ENCODE measurements at regions not wholly inside any gene's neighbourhood (a gene's known extent, or its start where the extent isn't known, plus 50 kb on each side); places are given as distances from the start of the nearest gene placed in this dataset.

DNA sequence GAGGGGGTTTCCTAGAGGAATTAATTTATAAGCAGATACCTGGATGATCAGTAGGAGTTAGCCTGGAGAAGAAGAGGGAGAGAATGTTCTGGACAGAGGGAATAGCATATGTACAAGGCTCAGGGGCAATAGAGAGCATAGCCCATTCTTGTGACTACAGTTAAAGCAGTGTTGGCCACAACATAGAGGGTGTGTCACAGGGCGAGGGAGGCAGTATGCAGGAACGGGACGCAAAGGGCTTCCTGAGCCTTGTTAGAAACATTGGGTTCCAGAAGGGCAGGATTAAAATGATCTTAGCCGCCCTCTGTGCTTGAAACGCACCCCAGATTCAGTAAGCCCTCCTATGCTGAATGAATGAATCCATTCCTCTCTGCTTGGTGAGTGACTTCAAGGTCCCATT is 142.2 kb upstream of the PWP1 start:
- ChIA-PET POLR2A (no interaction called here), CTCF (no interaction called here)
- no peak overlapping the region for H3K4me3 ChIP-seq (ENCODE audit: low read depth, low read length)
- H3K9me3 ChIP-seq (ENCODE audit: control insufficient read depth, insufficient read depth, low read depth, low read length) = no peaks in the 10 kb centered on the region
- H3K4me1 ChIP-seq (ENCODE audit: control insufficient read depth, insufficient read depth, low read length) = no peaks in the 10 kb centered on the region
- H3K36me3 ChIP-seq (ENCODE audit: control insufficient read depth in 2 of 2, insufficient read depth in 1 of 2, low read length in 2 of 2) = no peaks in the 10 kb centered on the region
- TF ChIP-seq ZNF292 (tag by site-specific recombination; IDR thresholded peaks at IDR 0.05; ENCODE audit: borderline replicate concordance, low read depth) (no peak), ZNF792 (tag by site-specific recombination; IDR thresholded peaks at IDR 0.05) (no peak), ZNF843 (tag by site-specific recombination; IDR thresholded peaks at IDR 0.05) (no peak), IKZF3 (tag by site-specific recombination; IDR thresholded peaks at IDR 0.05) (no peak), ZNF157 (tag by site-specific recombination; IDR thresholded peaks at IDR 0.05) (no peak), ZBTB8A (tag by site-specific recombination; IDR thresholded peaks at IDR 0.05) (no peak), TRIM28 (IDR thresholded peaks at IDR 0.05; ENCODE audit: borderline replicate concordance, low read length) (no peak), ZNF433 (tag by site-specific recombination; IDR thresholded peaks at IDR 0.05; ENCODE audit: low read depth) (no peak), ZNF391 (tag by site-specific recombination; IDR thresholded peaks at IDR 0.05; ENCODE audit: borderline replicate concordance, low read depth) (no peak), HOXD13 (CRISPR knock-in tag; IDR thresholded peaks at IDR 0.05; ENCODE audit: borderline replicate concordance) (no peak), ZNF670 (tag by site-specific recombination; IDR thresholded peaks at IDR 0.05; ENCODE audit: low read depth) (no peak), ZNF366 (tag by site-specific recombination; conservative IDR thresholded peaks at IDR 0.05) (no peak), ZNF449 (tag by site-specific recombination; IDR thresholded peaks at IDR 0.05) (no peak), ZNF549 (tag by site-specific recombination; IDR thresholded peaks at IDR 0.05) (no peak), ZSCAN16 (tag by site-specific recombination; IDR thresholded peaks at IDR 0.05) (no peak), ZNF335 (tag by site-specific recombination; conservative IDR thresholded peaks at IDR 0.05) (no peak), ZNF138 (tag by site-specific recombination; IDR thresholded peaks at IDR 0.05; ENCODE audit: borderline replicate concordance) (no peak), ZEB2 (tag by site-specific recombination; IDR thresholded peaks at IDR 0.05) (no peak), ZNF791 (tag by site-specific recombination; IDR thresholded peaks at IDR 0.05) (no peak), ZNF37A (tag by site-specific recombination; IDR thresholded peaks at IDR 0.05) (no peak)
- no peak overlapping the region for H3K27ac ChIP-seq (ENCODE audit: extremely low read depth, low read depth, low read length)

DNA sequence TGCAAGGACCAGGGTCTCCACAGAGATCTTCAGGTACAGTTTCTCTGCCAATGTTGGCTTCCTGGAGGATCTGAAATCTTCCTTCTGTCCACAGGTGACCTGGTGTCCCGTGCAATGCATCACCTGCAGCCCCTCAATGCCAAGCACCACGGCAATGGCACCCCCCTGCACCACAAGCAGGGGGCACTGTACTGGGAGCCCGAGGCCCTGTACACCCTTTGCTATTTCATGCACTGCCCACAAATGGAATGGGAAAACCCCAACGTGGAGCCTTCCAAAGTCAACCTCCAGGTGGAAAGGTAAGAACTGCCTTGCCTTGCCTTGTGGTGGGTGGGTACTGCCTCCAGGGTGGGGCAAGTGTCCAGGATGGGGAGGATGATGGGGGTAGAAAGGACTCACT is 141.8 kb upstream of the PWP1 start:
- ChIA-PET POLR2A (no interaction called here), CTCF (no interaction called here)
- no peaks in the 10 kb centered on the region for H3K9me3 ChIP-seq (ENCODE audit: control insufficient read depth, insufficient read depth, low read depth, low read length)
- H3K36me3 ChIP-seq (ENCODE audit: control insufficient read depth in 2 of 2, insufficient read depth in 1 of 2, low read length in 2 of 2) = no peaks in the 10 kb centered on the region
- H3K27ac ChIP-seq (ENCODE audit: extremely low read depth, low read depth, low read length) = no peak overlapping the region
- H3K4me3 ChIP-seq (ENCODE audit: low read depth, low read length) = no peak overlapping the region
- H3K4me1 ChIP-seq (ENCODE audit: control insufficient read depth, insufficient read depth, low read length) = no peaks in the 10 kb centered on the region
- no peak for TF ChIP-seq ZNF747 (tag by site-specific recombination; IDR thresholded peaks at IDR 0.05)
- no peak for TF ChIP-seq ZNF561 (tag by site-specific recombination; IDR thresholded peaks at IDR 0.05; ENCODE audit: borderline replicate concordance)
- no peak for TF ChIP-seq ZNF114 (tag by site-specific recombination; IDR thresholded peaks at IDR 0.05)
- no peak for TF ChIP-seq ZNF549 (tag by site-specific recombination; IDR thresholded peaks at IDR 0.05)
- TF ChIP-seq ZNF423 (tag by site-specific recombination; IDR thresholded peaks at IDR 0.05) = no peak
- TF ChIP-seq ZNF449 (tag by site-specific recombination; IDR thresholded peaks at IDR 0.05) = no peak
- TF ChIP-seq, protein P1, sequence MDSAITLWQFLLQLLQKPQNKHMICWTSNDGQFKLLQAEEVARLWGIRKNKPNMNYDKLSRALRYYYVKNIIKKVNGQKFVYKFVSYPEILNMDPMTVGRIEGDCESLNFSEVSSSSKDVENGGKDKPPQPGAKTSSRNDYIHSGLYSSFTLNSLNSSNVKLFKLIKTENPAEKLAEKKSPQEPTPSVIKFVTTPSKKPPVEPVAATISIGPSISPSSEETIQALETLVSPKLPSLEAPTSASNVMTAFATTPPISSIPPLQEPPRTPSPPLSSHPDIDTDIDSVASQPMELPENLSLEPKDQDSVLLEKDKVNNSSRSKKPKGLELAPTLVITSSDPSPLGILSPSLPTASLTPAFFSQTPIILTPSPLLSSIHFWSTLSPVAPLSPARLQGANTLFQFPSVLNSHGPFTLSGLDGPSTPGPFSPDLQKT (IDR thresholded peaks at IDR 0.05; ENCODE audit: borderline replicate concordance, low read depth, low read length) = no peak
- TF ChIP-seq, protein P2, sequence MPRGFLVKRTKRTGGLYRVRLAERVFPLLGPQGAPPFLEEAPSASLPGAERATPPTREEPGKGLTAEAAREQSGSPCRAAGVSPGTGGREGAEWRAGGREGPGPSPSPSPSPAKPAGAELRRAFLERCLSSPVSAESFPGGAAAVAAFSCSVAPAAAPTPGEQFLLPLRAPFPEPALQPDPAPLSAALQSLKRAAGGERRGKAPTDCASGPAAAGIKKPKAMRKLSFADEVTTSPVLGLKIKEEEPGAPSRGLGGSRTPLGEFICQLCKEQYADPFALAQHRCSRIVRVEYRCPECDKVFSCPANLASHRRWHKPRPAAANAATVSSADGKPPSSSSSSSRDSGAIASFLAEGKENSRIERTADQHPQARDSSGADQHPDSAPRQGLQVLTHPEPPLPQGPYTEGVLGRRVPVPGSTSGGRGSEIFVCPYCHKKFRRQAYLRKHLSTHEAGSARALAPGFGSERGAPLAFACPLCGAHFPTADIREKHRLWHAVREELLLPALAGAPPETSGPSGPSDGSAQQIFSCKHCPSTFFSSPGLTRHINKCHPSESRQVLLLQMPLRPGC (tag by site-specific recombination; IDR thresholded peaks at IDR 0.05) = no peak
- no peak for TF ChIP-seq ZNF791 (tag by site-specific recombination; IDR thresholded peaks at IDR 0.05)
- no peak for TF ChIP-seq ZNF394 (tag by site-specific recombination; IDR thresholded peaks at IDR 0.05; ENCODE audit: borderline replicate concordance)
- TF ChIP-seq REPIN1 (tag by site-specific recombination; IDR thresholded peaks at IDR 0.05; ENCODE audit: low read depth) = no peak
- no peak for TF ChIP-seq MEIS1 (CRISPR knock-in tag; IDR thresholded peaks at IDR 0.05; ENCODE audit: borderline replicate concordance)
